NCI-H1417 treated with DMSO at 0.1 percent for 48 hours (cell line): ENCODE measurements at regions not wholly inside any gene's neighbourhood (a gene's known extent, or its start where the extent isn't known, plus 50 kb on each side); places are given as distances from the start of the nearest gene placed in this dataset.
A peak's percentile ranks its signal among the peaks of the same experiment; 100 is the strongest.

Experiments used
- DNase-seq: peaks from one replicate; lab custom pipeline; 2025; lab: John Stamatoyannopoulos, UW

GRCh38 chr11:116180806-116181600 lies 591.8 kb downstream of the BUD13 start:
- DNase-seq: no peak

- no peak for DNase-seq
Observed at GRCh38 chr11:116179401-116179800, 593.4 kb downstream of the BUD13 start.

GRCh38 chr11:116177521-116178210 lies 595.1 kb downstream of the BUD13 start:
- DNase-seq: no peak

GRCh38 chr11:116176484-116177005 lies 596.2 kb downstream of the BUD13 start:
- no peak for DNase-seq

GRCh38 chr11:116175707-116176106 lies 597.1 kb downstream of the BUD13 start:
- DNase-seq: no peak

- no peak for DNase-seq
Observed at GRCh38 chr11:116173941-116174911, 598.6 kb downstream of the BUD13 start.

GRCh38 chr11:116173506-116173905 lies 599.3 kb downstream of the BUD13 start:
- no peak for DNase-seq

GRCh38 chr11:116172851-116173250 lies 599.9 kb downstream of the BUD13 start:
- DNase-seq: no peak

GRCh38 chr11:116172156-116172555 lies 600.6 kb downstream of the BUD13 start:
- DNase-seq: no peak

GRCh38 chr11:116171271-116172140 lies 601.3 kb downstream of the BUD13 start:
- DNase-seq: no peak

- no peak for DNase-seq
Observed at GRCh38 chr11:116170526-116171120, 602.2 kb downstream of the BUD13 start.

- DNase-seq: no peak
Observed at GRCh38 chr11:116169776-116170175, 603.0 kb downstream of the BUD13 start.

GRCh38 chr11:116168459-116168787 lies 604.4 kb downstream of the BUD13 start:
- no peak for DNase-seq

- DNase-seq: no peak
Observed at GRCh38 chr11:116167706-116168458, 604.9 kb downstream of the BUD13 start.

- DNase-seq: no peak
Observed at GRCh38 chr11:116166573-116167465, 606.0 kb downstream of the BUD13 start.

GRCh38 chr11:116164843-116165242 lies 607.9 kb downstream of the BUD13 start:
- no peak for DNase-seq

GRCh38 chr11:116162886-116163230 lies 609.9 kb downstream of the BUD13 start:
- peak; percentile 96 for DNase-seq

- peak; percentile 65 for DNase-seq
Observed at GRCh38 chr11:116162086-116162885, 610.5 kb downstream of the BUD13 start.
